ENCODE measurements at regions not wholly inside any gene's neighbourhood (a gene's known extent, or its start where the extent isn't known, plus 50 kb on each side); places are given as distances from the start of the nearest gene placed in this dataset.
A peak's percentile ranks its signal among the peaks of the same experiment; 100 is the strongest.

DNA sequence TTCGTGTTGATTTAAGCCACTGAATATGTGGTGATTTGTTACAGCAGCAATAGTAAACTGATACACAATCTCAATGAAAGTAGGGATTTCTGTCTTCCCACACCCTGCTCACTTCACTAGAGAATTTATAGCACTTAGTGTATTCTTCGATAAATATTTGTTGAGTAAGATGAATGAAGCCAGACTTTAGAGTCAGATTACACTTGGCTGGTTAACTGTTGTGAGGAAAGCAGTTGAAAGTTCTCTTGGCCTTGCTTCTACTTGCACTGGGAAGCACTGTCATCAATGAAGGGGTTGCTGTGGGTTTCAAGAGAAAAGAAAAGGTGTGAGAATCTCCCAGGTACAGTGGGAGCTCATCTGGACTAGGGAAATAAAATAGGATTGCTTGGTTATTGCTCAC, 82.1 kb upstream of the IGFBP3 start:
- no peak overlapping the region for H2BK12ac ChIP-seq (ENCODE audit: low read length)

DNA sequence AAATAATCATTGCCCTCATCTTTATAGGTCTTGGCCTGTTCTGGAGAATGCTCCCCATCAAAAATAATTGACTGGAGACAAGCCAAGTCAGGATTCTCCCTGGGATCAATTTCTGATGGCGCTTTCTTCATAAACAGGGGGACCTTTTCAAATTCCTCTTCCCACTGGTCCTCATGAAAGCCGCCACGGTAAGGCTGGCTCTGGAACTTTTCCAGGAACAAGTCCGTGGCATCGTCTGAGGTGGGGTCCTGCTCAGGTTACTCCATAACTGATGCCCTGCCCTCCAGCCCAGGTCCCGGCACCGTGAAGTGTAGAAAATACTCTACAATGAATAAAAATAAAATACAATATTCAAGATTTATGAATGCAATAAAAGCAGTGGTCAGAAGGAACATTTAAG, 79.4 kb upstream of the IGFBP3 start:
- Histone ChIP-seq H2BK120ac (ENCODE audit: insufficient read depth, low read length, poor library complexity) (peak overlapping the region; percentile 68), H2BK12ac (ENCODE audit: low read length) (no peak overlapping the region), H3K4me1 (ENCODE audit: control insufficient read depth in 1 of 2, insufficient read depth in 2 of 2, low read length in 2 of 2) (no peaks in the 10 kb centered on the region), H3K79me2 (ENCODE audit: control insufficient read depth, insufficient read depth, low read length, poor library complexity) (no peaks in the 10 kb centered on the region), H4K12ac (ENCODE audit: low read depth, low read length) (no peak overlapping the region), H2AFZ (ENCODE audit: insufficient read depth, low read length, poor library complexity) (no peak overlapping the region), H3K36me3 (ENCODE audit: control insufficient read depth in 1 of 2, insufficient read depth in 2 of 2, low read length in 2 of 2) (no peaks in the 10 kb centered on the region), H3K27me3 (ENCODE audit: insufficient read depth, low read length) (no peaks in the 10 kb centered on the region), H3K79me1 (ENCODE audit: low read length) (peaks cover 2% of the 10 kb centered on the region), H3K4ac (ENCODE audit: low read depth, low read length) (no peak overlapping the region), H3K9ac (ENCODE audit: low read length) (no peak overlapping the region), H3K4me2 (ENCODE audit: low read length) (no peak overlapping the region), H3K23ac (ENCODE audit: low read length) (no peak overlapping the region), H4K91ac (ENCODE audit: low read depth, low read length) (no peak overlapping the region), H3K9me3 (ENCODE audit: insufficient read depth, low read depth, low read length) (peaks cover 5% of the 10 kb centered on the region), H3K27ac (ENCODE audit: low read depth, low read length) (no peak overlapping the region), H4K8ac (ENCODE audit: low read depth, low read length) (no peak overlapping the region), H3K18ac (ENCODE audit: low read length) (no peak overlapping the region), H2AK5ac (ENCODE audit: low read length) (no peak overlapping the region), H3K4me3 (ENCODE audit: low read depth, low read length) (no peak overlapping the region), H3K14ac (ENCODE audit: low read length) (no peak overlapping the region), H2BK5ac (ENCODE audit: low read depth, low read length, poor library complexity) (no peak overlapping the region)
- WGBS (ENCODE audit: extremely low coverage, insufficient coverage, insufficient read length) = no CpG with 5 or more reads among the region's 7 CpGs
- no peak for DNase-seq

More for the DNA sequence above, 82.1 kb upstream of the IGFBP3 start:
- Histone ChIP-seq H2BK5ac (ENCODE audit: low read depth, low read length, poor library complexity) (no peak overlapping the region), H2AK5ac (ENCODE audit: low read length) (no peak overlapping the region), H2AFZ (ENCODE audit: insufficient read depth, low read length, poor library complexity) (no peak overlapping the region), H3K4me1 (ENCODE audit: control insufficient read depth in 1 of 2, insufficient read depth in 2 of 2, low read length in 2 of 2) (peaks cover 0 to 3% of the 10 kb centered on the region in 2 experiments), H3K79me2 (ENCODE audit: control insufficient read depth, insufficient read depth, low read length, poor library complexity) (no peaks in the 10 kb centered on the region), H3K27me3 (ENCODE audit: insufficient read depth, low read length) (no peaks in the 10 kb centered on the region), H4K8ac (ENCODE audit: low read depth, low read length) (no peak overlapping the region), H3K36me3 (ENCODE audit: control insufficient read depth in 1 of 2, insufficient read depth in 2 of 2, low read length in 2 of 2) (no peaks in the 10 kb centered on the region), H3K27ac (ENCODE audit: low read depth, low read length) (no peak overlapping the region), H3K14ac (ENCODE audit: low read length) (no peak overlapping the region), H3K9ac (ENCODE audit: low read length) (no peak overlapping the region), H3K18ac (ENCODE audit: low read length) (no peak overlapping the region), H3K4me3 (ENCODE audit: low read depth, low read length) (no peak overlapping the region), H3K4ac (ENCODE audit: low read depth, low read length) (no peak overlapping the region), H3K4me2 (ENCODE audit: low read length) (no peak overlapping the region), H4K12ac (ENCODE audit: low read depth, low read length) (no peak overlapping the region), H4K91ac (ENCODE audit: low read depth, low read length) (no peak overlapping the region), H3K9me3 (ENCODE audit: insufficient read depth, low read depth, low read length) (peaks cover 6% of the 10 kb centered on the region), H3K79me1 (ENCODE audit: low read length) (peaks cover 2% of the 10 kb centered on the region), H3K23ac (ENCODE audit: low read length) (no peak overlapping the region), H2BK120ac (ENCODE audit: insufficient read depth, low read length, poor library complexity) (no peak overlapping the region)
- no CpG with 5 or more reads among the region's 2 CpGs for WGBS (ENCODE audit: extremely low coverage, insufficient coverage, insufficient read length)
- DNase-seq = no peak

DNA sequence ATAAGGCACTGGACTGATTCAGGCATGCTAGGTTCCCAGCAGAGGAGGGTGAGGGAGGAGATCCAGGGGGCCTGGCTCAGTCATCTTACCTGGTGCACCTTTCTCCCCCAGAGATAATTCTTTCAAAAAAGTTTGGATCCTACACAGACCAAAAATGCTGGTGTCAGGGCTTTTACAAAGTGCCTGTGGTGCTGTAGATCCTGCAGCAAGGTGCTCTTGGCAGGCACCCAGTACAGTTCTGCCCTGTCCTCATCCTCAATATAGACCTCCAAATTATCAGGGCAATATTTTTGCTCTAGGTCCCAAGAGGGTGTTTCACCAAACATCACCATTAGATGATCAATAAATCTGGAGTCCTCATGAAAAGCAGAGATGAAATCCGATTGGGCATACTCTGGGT, 78.5 kb upstream of the IGFBP3 start:
- Histone ChIP-seq H3K36me3 (ENCODE audit: control insufficient read depth in 1 of 2, insufficient read depth in 2 of 2, low read length in 2 of 2) (no peaks in the 10 kb centered on the region), H3K27me3 (ENCODE audit: insufficient read depth, low read length) (no peaks in the 10 kb centered on the region), H2BK12ac (ENCODE audit: low read length) (no peak overlapping the region), H3K4me1 (ENCODE audit: control insufficient read depth in 1 of 2, insufficient read depth in 2 of 2, low read length in 2 of 2) (no peaks in the 10 kb centered on the region), H4K8ac (ENCODE audit: low read depth, low read length) (no peak overlapping the region), H4K91ac (ENCODE audit: low read depth, low read length) (no peak overlapping the region), H3K4me3 (ENCODE audit: low read depth, low read length) (no peak overlapping the region), H3K14ac (ENCODE audit: low read length) (no peak overlapping the region), H2AK5ac (ENCODE audit: low read length) (no peak overlapping the region), H3K4ac (ENCODE audit: low read depth, low read length) (no peak overlapping the region), H3K79me2 (ENCODE audit: control insufficient read depth, insufficient read depth, low read length, poor library complexity) (no peaks in the 10 kb centered on the region), H2BK120ac (ENCODE audit: insufficient read depth, low read length, poor library complexity) (no peak overlapping the region), H3K23ac (ENCODE audit: low read length) (no peak overlapping the region), H3K4me2 (ENCODE audit: low read length) (no peak overlapping the region), H2BK5ac (ENCODE audit: low read depth, low read length, poor library complexity) (no peak overlapping the region), H3K27ac (ENCODE audit: low read depth, low read length) (no peak overlapping the region), H2AFZ (ENCODE audit: insufficient read depth, low read length, poor library complexity) (no peak overlapping the region), H4K12ac (ENCODE audit: low read depth, low read length) (no peak overlapping the region), H3K9ac (ENCODE audit: low read length) (no peak overlapping the region), H3K9me3 (ENCODE audit: insufficient read depth, low read depth, low read length) (peaks cover 5% of the 10 kb centered on the region), H3K18ac (ENCODE audit: low read length) (no peak overlapping the region), H3K79me1 (ENCODE audit: low read length) (peaks cover 4% of the 10 kb centered on the region)
- WGBS (ENCODE audit: extremely low coverage, insufficient coverage, insufficient read length) = no CpG with 5 or more reads among the region's 1 CpG
- DNase-seq = no peak

DNA sequence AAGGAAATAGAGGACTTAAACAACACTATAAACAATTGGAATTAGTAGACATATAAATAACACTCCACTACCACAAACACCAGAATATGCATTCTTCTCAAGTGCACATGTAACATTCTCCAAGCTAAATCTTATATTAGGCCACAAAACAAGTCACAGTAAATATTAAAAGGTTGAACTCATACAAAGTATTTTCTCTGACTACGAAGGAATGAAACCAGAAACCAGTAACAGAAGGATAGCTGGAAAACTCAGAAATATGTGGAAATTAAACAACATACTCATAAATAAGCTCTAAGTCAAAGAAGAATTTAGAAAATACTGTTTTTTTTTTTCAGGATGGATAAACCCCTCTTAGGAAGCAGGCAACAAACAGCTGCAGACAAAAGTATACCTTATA, 77.4 kb upstream of the IGFBP3 start:
- Histone ChIP-seq H3K79me1 (ENCODE audit: low read length) (peaks cover 4% of the 10 kb centered on the region), H2AFZ (ENCODE audit: insufficient read depth, low read length, poor library complexity) (no peak overlapping the region), H3K4me2 (ENCODE audit: low read length) (no peak overlapping the region), H4K91ac (ENCODE audit: low read depth, low read length) (no peak overlapping the region), H4K8ac (ENCODE audit: low read depth, low read length) (no peak overlapping the region), H3K4me3 (ENCODE audit: low read depth, low read length) (no peak overlapping the region), H3K14ac (ENCODE audit: low read length) (no peak overlapping the region), H3K23ac (ENCODE audit: low read length) (no peak overlapping the region), H3K27ac (ENCODE audit: low read depth, low read length) (no peak overlapping the region), H3K18ac (ENCODE audit: low read length) (no peak overlapping the region), H3K27me3 (ENCODE audit: insufficient read depth, low read length) (no peaks in the 10 kb centered on the region), H3K9me3 (ENCODE audit: insufficient read depth, low read depth, low read length) (peaks cover 5% of the 10 kb centered on the region), H3K4me1 (ENCODE audit: control insufficient read depth in 1 of 2, insufficient read depth in 2 of 2, low read length in 2 of 2) (no peaks in the 10 kb centered on the region), H3K79me2 (ENCODE audit: control insufficient read depth, insufficient read depth, low read length, poor library complexity) (no peaks in the 10 kb centered on the region), H2BK5ac (ENCODE audit: low read depth, low read length, poor library complexity) (no peak overlapping the region), H4K12ac (ENCODE audit: low read depth, low read length) (no peak overlapping the region), H2BK120ac (ENCODE audit: insufficient read depth, low read length, poor library complexity) (no peak overlapping the region), H2BK12ac (ENCODE audit: low read length) (no peak overlapping the region), H3K4ac (ENCODE audit: low read depth, low read length) (no peak overlapping the region), H3K36me3 (ENCODE audit: control insufficient read depth in 1 of 2, insufficient read depth in 2 of 2, low read length in 2 of 2) (no peaks in the 10 kb centered on the region), H3K9ac (ENCODE audit: low read length) (no peak overlapping the region), H2AK5ac (ENCODE audit: low read length) (no peak overlapping the region)
- DNase-seq = no peak
- WGBS (ENCODE audit: extremely low coverage, insufficient coverage, insufficient read length) = no CpG with 5 or more reads among the region's 1 CpG
